ENCODE measurements at regions not wholly inside any gene's neighbourhood (a gene's known extent, or its start where the extent isn't known, plus 50 kb on each side); places are given as distances from the start of the nearest gene placed in this dataset.

- TF ChIP-seq FOXP2 (optimal IDR thresholded peaks at IDR 0.05; ENCODE audit: borderline replicate concordance, extremely low read depth, extremely low read length, insufficient read depth): no peak
- no peak for TF ChIP-seq POLR2AphosphoS5 (IDR thresholded peaks at IDR 0.05; ENCODE audit: low read depth, low read length)
- TF ChIP-seq SIN3A (IDR thresholded peaks at IDR 0.05; ENCODE audit: borderline replicate concordance, insufficient read depth, low read length): no peak
- no peak for TF ChIP-seq TAF1 (IDR thresholded peaks at IDR 0.05; ENCODE audit: borderline replicate concordance, insufficient read depth, low read length)
- TF ChIP-seq, protein P1, sequence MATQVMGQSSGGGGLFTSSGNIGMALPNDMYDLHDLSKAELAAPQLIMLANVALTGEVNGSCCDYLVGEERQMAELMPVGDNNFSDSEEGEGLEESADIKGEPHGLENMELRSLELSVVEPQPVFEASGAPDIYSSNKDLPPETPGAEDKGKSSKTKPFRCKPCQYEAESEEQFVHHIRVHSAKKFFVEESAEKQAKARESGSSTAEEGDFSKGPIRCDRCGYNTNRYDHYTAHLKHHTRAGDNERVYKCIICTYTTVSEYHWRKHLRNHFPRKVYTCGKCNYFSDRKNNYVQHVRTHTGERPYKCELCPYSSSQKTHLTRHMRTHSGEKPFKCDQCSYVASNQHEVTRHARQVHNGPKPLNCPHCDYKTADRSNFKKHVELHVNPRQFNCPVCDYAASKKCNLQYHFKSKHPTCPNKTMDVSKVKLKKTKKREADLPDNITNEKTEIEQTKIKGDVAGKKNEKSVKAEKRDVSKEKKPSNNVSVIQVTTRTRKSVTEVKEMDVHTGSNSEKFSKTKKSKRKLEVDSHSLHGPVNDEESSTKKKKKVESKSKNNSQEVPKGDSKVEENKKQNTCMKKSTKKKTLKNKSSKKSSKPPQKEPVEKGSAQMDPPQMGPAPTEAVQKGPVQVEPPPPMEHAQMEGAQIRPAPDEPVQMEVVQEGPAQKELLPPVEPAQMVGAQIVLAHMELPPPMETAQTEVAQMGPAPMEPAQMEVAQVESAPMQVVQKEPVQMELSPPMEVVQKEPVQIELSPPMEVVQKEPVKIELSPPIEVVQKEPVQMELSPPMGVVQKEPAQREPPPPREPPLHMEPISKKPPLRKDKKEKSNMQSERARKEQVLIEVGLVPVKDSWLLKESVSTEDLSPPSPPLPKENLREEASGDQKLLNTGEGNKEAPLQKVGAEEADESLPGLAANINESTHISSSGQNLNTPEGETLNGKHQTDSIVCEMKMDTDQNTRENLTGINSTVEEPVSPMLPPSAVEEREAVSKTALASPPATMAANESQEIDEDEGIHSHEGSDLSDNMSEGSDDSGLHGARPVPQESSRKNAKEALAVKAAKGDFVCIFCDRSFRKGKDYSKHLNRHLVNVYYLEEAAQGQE (IDR thresholded peaks at IDR 0.05; ENCODE audit: insufficient read depth in 1 of 2, low read depth in 2 of 2, low read length in 2 of 2): no peak
These were observed 148.8 kb downstream of the FOXL1 start for GRCh38 chr16:86727131-86727530.

DNA sequence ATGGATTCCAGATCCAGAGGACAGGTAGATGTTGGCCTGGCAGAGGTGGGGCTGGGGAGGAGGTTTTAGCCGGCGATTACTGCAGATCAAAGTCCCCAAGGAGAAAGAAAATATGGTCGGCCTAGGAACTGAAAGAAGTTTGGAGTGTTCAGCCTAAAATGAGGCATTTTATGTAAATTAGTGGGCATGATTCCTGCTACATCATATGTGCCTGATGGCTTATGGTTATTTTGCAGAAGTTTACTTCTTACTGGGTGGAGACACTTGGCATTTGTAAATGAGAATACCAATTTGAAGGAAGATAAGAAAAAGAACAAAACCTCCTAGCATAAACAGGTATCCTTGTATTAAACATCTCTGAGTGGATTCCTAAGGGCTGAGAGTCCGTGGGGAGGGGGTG lies 149.3 kb downstream of the FOXL1 start:
- TF ChIP-seq FOXP2 (optimal IDR thresholded peaks at IDR 0.05; ENCODE audit: borderline replicate concordance, extremely low read depth, extremely low read length, insufficient read depth): no peak
- no peak for TF ChIP-seq SIN3A (IDR thresholded peaks at IDR 0.05; ENCODE audit: borderline replicate concordance, insufficient read depth, low read length)
- TF ChIP-seq, protein P1 (IDR thresholded peaks at IDR 0.05; ENCODE audit: insufficient read depth in 1 of 2, low read depth in 2 of 2, low read length in 2 of 2): no peak
- no peak for TF ChIP-seq POLR2AphosphoS5 (IDR thresholded peaks at IDR 0.05; ENCODE audit: low read depth, low read length)
- no peak for TF ChIP-seq TAF1 (IDR thresholded peaks at IDR 0.05; ENCODE audit: borderline replicate concordance, insufficient read depth, low read length)

DNA sequence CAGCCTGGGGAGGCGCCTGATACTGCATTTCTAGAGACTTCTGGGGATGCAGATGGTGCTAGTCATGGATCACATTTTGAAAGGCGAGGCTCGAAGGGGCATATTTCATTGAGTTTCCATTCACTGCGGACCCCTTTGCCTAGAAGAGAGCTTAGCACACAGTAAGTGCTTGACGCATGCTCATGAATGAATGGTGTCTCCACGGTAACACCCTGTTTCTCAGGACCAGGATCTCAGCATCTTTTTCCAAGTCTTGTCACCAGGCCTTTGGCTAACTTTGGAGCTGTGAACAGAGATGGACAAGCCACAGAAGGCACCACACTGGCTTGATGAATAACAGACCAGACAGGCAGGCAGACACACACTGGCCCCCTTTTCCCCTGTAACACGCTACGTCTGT lies 151.3 kb downstream of the FOXL1 start:
- no peak for TF ChIP-seq POLR2AphosphoS5 (IDR thresholded peaks at IDR 0.05; ENCODE audit: low read depth, low read length)
- TF ChIP-seq, protein P1 (IDR thresholded peaks at IDR 0.05; ENCODE audit: insufficient read depth in 1 of 2, low read depth in 2 of 2, low read length in 2 of 2): no peak
- no peak for TF ChIP-seq FOXP2 (optimal IDR thresholded peaks at IDR 0.05; ENCODE audit: borderline replicate concordance, extremely low read depth, extremely low read length, insufficient read depth)
- no peak for TF ChIP-seq TAF1 (IDR thresholded peaks at IDR 0.05; ENCODE audit: borderline replicate concordance, insufficient read depth, low read length)
- no peak for TF ChIP-seq SIN3A (IDR thresholded peaks at IDR 0.05; ENCODE audit: borderline replicate concordance, insufficient read depth, low read length)

DNA sequence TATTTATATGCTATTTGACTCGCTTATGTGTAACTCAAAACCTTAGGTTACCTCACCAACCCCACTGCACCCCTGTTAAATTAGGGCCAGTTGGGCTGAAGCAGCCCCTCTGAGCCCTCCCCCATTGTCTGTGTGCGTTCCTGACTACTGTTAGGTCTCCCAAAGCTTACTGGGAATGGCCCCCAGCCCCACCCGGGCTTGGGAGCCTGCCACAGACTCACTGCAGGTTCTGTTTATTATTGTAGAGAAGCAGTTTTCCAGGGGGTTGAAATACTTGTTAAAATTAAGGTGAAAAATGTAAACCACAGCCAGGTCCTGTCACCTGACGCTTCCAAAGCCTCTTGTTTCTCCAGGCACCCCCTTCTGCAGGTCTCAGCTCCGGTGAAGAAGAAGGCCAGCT lies 151.7 kb downstream of the FOXL1 start:
- TF ChIP-seq FOXP2 (optimal IDR thresholded peaks at IDR 0.05; ENCODE audit: borderline replicate concordance, extremely low read depth, extremely low read length, insufficient read depth) (no peak), SIN3A (IDR thresholded peaks at IDR 0.05; ENCODE audit: borderline replicate concordance, insufficient read depth, low read length) (no peak), TAF1 (IDR thresholded peaks at IDR 0.05; ENCODE audit: borderline replicate concordance, insufficient read depth, low read length) (no peak), POLR2AphosphoS5 (IDR thresholded peaks at IDR 0.05; ENCODE audit: low read depth, low read length) (no peak)
- TF ChIP-seq, protein P1 (IDR thresholded peaks at IDR 0.05; ENCODE audit: insufficient read depth in 1 of 2, low read depth in 2 of 2, low read length in 2 of 2): no peak

DNA sequence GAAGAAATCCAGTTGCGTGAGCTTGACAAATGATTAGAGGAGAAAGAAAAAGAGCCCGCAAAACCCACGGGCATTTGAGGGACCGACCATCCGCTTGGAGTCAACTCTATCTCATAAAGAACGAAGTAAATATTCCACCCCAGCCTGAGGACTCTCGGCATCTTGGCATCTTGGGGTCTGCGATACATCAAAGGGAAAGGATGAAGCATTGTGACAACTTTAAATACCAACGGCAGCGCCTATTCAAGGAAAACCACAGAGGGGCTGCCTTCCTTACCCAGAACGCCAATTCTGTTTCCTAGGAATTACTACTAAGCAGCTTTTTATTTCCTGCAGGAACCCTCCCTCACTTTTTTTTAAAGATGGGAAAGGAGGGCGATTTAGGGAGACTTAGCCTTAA lies 152.2 kb downstream of the FOXL1 start:
- TF ChIP-seq POLR2AphosphoS5 (IDR thresholded peaks at IDR 0.05; ENCODE audit: low read depth, low read length): no peak
- no peak for TF ChIP-seq SIN3A (IDR thresholded peaks at IDR 0.05; ENCODE audit: borderline replicate concordance, insufficient read depth, low read length)
- TF ChIP-seq, protein P1 (IDR thresholded peaks at IDR 0.05; ENCODE audit: insufficient read depth in 1 of 2, low read depth in 2 of 2, low read length in 2 of 2): no peak
- no peak for TF ChIP-seq TAF1 (IDR thresholded peaks at IDR 0.05; ENCODE audit: borderline replicate concordance, insufficient read depth, low read length)
- TF ChIP-seq FOXP2 (optimal IDR thresholded peaks at IDR 0.05; ENCODE audit: borderline replicate concordance, extremely low read depth, extremely low read length, insufficient read depth): no peak
